H1 (cell line): ENCODE measurements at regions not wholly inside any gene's neighbourhood (a gene's known extent, or its start where the extent isn't known, plus 50 kb on each side); places are given as distances from the start of the nearest gene placed in this dataset.

Experiments
- CTCF ChIA-PET: fragments of 300-600 bp; sonication (Branson Sonifier 250); formaldehyde crosslinking; loops from one replicate; lab custom pipeline; 2021; ENCODE audit not compliant: partially characterized antibody; lab: Charles Lee
- POLR2A ChIA-PET: fragments of 300-600 bp; sonication (Branson Sonifier 250); formaldehyde crosslinking; loops from one replicate; lab custom pipeline; 2021; ENCODE audit warnings: inconsistent platforms; ENCODE audit not compliant: partially characterized antibody; lab: Charles Lee
- DNase-seq, 2 experiments: peaks; one replicate each; pipeline versions ENCODE4 v3.0.0 to v3.0.0-alpha.2; 2010 to 2022; ENCODE audit warnings: low spot score in 2 of 2, low read depth in 1 of 2, mixed read lengths in 1 of 2
- FAIRE-seq: peaks from 2 replicates; lab custom pipeline; 2011; peaks lifted over from hg19 to GRCh38; lab: Jason Lieb, UNC
- H2AFZ ChIP-seq: 2 replicates; pipeline ENCODE4 v1.8.1; 2012; ENCODE audit warnings: low read length, inconsistent platforms
- H2AK5ac ChIP-seq: 2 replicates; pipeline ENCODE4 v1.6.1; 2013; ENCODE audit warnings: low read depth, low read length
- H2BK120ac ChIP-seq: replicated peaks from 2 replicates; pipeline ENCODE3; 2013; ENCODE audit warnings: low read depth, low read length, inconsistent platforms
- H2BK12ac ChIP-seq: 2 replicates; pipeline ENCODE4 v1.6.1; 2013; ENCODE audit warnings: low read depth, low read length
- H2BK15ac ChIP-seq: 2 replicates; pipeline ENCODE4 v1.6.1; 2013; ENCODE audit warnings: low read length
- H2BK20ac ChIP-seq: 2 replicates; pipeline ENCODE4 v1.6.1; 2013; ENCODE audit warnings: low read length
- H2BK5ac ChIP-seq: 2 replicates; pipeline ENCODE4 v1.6.1; 2013; ENCODE audit warnings: low read depth, low read length
- H3K14ac ChIP-seq: 2 replicates; pipeline ENCODE4 v1.6.1; 2013; ENCODE audit warnings: inconsistent platforms; ENCODE audit not compliant: insufficient read length
- H3K18ac ChIP-seq: 2 replicates; pipeline ENCODE4 v1.6.1; 2013; ENCODE audit warnings: low read length; ENCODE audit errors: extremely low read depth
- H3K23ac ChIP-seq: 2 replicates; pipeline ENCODE4 v1.6.1; 2013; ENCODE audit warnings: inconsistent platforms; ENCODE audit not compliant: insufficient read length
- H3K23me2 ChIP-seq: 2 replicates; pipeline ENCODE4 v1.6.1; 2013; ENCODE audit warnings: low read depth, low read length
- H3K27ac ChIP-seq: 2 replicates; pipeline ENCODE4 v1.6.1; 2011; ENCODE audit warnings: low read depth, low read length, inconsistent platforms
- H3K27me3 ChIP-seq, 4 experiments: replicated peaks in 1 of 4; 1 replicate in 1 of 4; 2 replicates in 3 of 4; pipeline versions ENCODE4 v1.6.1 to v1.8.1; 2011 to 2013; ENCODE audit warnings: low read length in 3 of 4, mild to moderate bottlenecking in 3 of 4, inconsistent platforms in 2 of 4, mixed read lengths in 2 of 4, moderate library complexity in 1 of 4; ENCODE audit not compliant: control insufficient read depth in 3 of 4, insufficient read depth in 3 of 4; ENCODE audit errors: extremely low read depth in 1 of 4
- H3K36me3 ChIP-seq, 4 experiments: 2 replicates each; pipeline versions ENCODE4 v1.6.1 to v1.8.1; 2011 to 2013; ENCODE audit warnings: mild to moderate bottlenecking in 4 of 4, low read length in 3 of 4, moderate library complexity in 2 of 4, control low read depth in 1 of 4, inconsistent platforms in 1 of 4; ENCODE audit not compliant: insufficient read depth in 4 of 4, control insufficient read depth in 2 of 4
- H3K4ac ChIP-seq: replicated peaks from 2 replicates; pipeline ENCODE3; 2013; ENCODE audit warnings: low read length, low read depth, mixed read lengths, inconsistent platforms; ENCODE audit not compliant: insufficient read length
- H3K4me1 ChIP-seq, 4 experiments: replicated peaks in 1 of 4; 1 replicate in 1 of 4; 2 replicates in 3 of 4; pipeline versions ENCODE4 v1.6.1 to v1.8.1; 2011 to 2013; ENCODE audit warnings: low read length in 3 of 4, inconsistent platforms in 2 of 4, mixed read lengths in 1 of 4; ENCODE audit not compliant: insufficient read depth in 4 of 4, control insufficient read depth in 3 of 4
- H3K4me2 ChIP-seq, 2 experiments: 2 replicates each; pipeline versions ENCODE4 v1.6.1 to v1.8.1; 2011 to 2013; ENCODE audit warnings: low read depth in 2 of 2, low read length in 2 of 2, control low read depth in 1 of 2, inconsistent platforms in 1 of 2, mild to moderate bottlenecking in 1 of 2; ENCODE audit not compliant: insufficient read depth in 1 of 2
- H3K4me3 ChIP-seq, 4 experiments: fragments of 200-600, 300-600 bp in 1 of 4; sonication (generic), shearing (Covaris generic), sonication (Bioruptor Twin) in 1 of 4; 2 replicates each; pipeline versions ENCODE4 v1.5.1 to v1.8.1; 2011 to 2016; ENCODE audit warnings: low read length in 4 of 4, low read depth in 3 of 4, control low read depth in 2 of 4, inconsistent platforms in 2 of 4, mild to moderate bottlenecking in 2 of 4, mixed read lengths in 1 of 4, moderate library complexity in 1 of 4; ENCODE audit not compliant: insufficient read depth in 2 of 4; ENCODE audit errors: extremely low read depth in 1 of 4
- H3K56ac ChIP-seq: replicated peaks from 2 replicates; pipeline ENCODE3; 2013; ENCODE audit warnings: low read depth, mild to moderate bottlenecking, mixed read lengths, low read length, inconsistent platforms; ENCODE audit not compliant: insufficient read length
- H3K79me1 ChIP-seq: 2 replicates; pipeline ENCODE4 v1.6.1; 2013; ENCODE audit warnings: low read depth, low read length, control low read depth
- H3K79me2 ChIP-seq, 2 experiments: 2 replicates each; pipeline versions ENCODE4 v1.6.1 to v1.8.1; 2012 to 2013; ENCODE audit warnings: low read length in 2 of 2, mild to moderate bottlenecking in 2 of 2, inconsistent platforms in 1 of 2; ENCODE audit not compliant: insufficient read depth in 2 of 2, control insufficient read depth in 1 of 2
- H3K9ac ChIP-seq, 4 experiments: replicated peaks in 1 of 4; 1 replicate in 1 of 4; 2 replicates in 3 of 4; pipeline versions ENCODE4 v1.6.1 to v1.8.1; 2011 to 2013; ENCODE audit warnings: low read depth in 3 of 4, low read length in 3 of 4, control low read depth in 2 of 4, mild to moderate bottlenecking in 2 of 4, moderate library complexity in 2 of 4, inconsistent platforms in 1 of 4; ENCODE audit errors: extremely low read depth in 1 of 4
- H3K9me3 ChIP-seq, 2 experiments: 2 replicates each; pipeline versions ENCODE4 v1.6.1 to v1.8.1; 2012 to 2013; ENCODE audit warnings: mild to moderate bottlenecking in 2 of 2, moderate library complexity in 2 of 2, control low read depth in 1 of 2, inconsistent platforms in 1 of 2, low read depth in 1 of 2, low read length in 1 of 2, mixed read lengths in 1 of 2; ENCODE audit not compliant: insufficient read depth in 2 of 2
- H4K20me1 ChIP-seq, 2 experiments: replicated peaks in 1 of 2; 2 replicates each; pipeline versions ENCODE3 to v1.8.1; 2011 to 2013; ENCODE audit warnings: inconsistent platforms in 2 of 2, low read length in 2 of 2, mild to moderate bottlenecking in 1 of 2; ENCODE audit not compliant: insufficient read depth in 2 of 2, control insufficient read depth in 1 of 2
- H4K5ac ChIP-seq: 2 replicates; pipeline ENCODE4 v1.6.1; 2013; ENCODE audit warnings: low read length, low read depth, mixed read lengths, inconsistent platforms; ENCODE audit not compliant: insufficient read length
- H4K8ac ChIP-seq: 2 replicates; pipeline ENCODE4 v1.8.0; 2013; ENCODE audit warnings: mild to moderate bottlenecking, moderate library complexity, low read length, inconsistent platforms; ENCODE audit not compliant: insufficient read depth; ENCODE audit errors: extremely low read depth
- H4K91ac ChIP-seq: replicated peaks from 2 replicates; pipeline ENCODE3; 2013; ENCODE audit warnings: low read length, mixed read lengths, inconsistent platforms; ENCODE audit not compliant: insufficient read length
- FOSL1 ChIP-seq: IDR thresholded peaks from 2 replicates; pipeline ENCODE4 v1.6.1; 2011; ENCODE audit warnings: mild to moderate bottlenecking, low read depth, low read length, moderate library complexity; ENCODE audit not compliant: insufficient read depth
- SAP30 ChIP-seq: fragments of 300-600 bp; sonication (generic); IDR thresholded peaks from 2 replicates; pipeline ENCODE4 v1.7.1; 2012; ENCODE audit warnings: low read length, moderate library complexity, mild to moderate bottlenecking, inconsistent platforms; ENCODE audit not compliant: insufficient read depth, insufficient replicate concordance
- TEAD4 ChIP-seq: IDR thresholded peaks from 2 replicates; pipeline ENCODE4 v1.6.1; 2012; ENCODE audit warnings: low read depth, low read length, inconsistent platforms, mixed read lengths
- WGBS, 2 experiments: shearing (Covaris generic) in 1 of 2; methylation state at CpG; one replicate each; pipeline versions ENCODE4 v1.1.6 to v1.1.7; 2013 to 2015; ENCODE audit warnings: low lambda C conversion rate in 2 of 2, mixed read lengths in 2 of 2, inconsistent platforms in 1 of 2, low coverage in 1 of 2, missing lambda C conversion rate in 1 of 2; ENCODE audit not compliant: insufficient replicate concordance in 2 of 2, insufficient coverage in 1 of 2, insufficient read length in 1 of 2; ENCODE audit errors: extremely low coverage in 1 of 2, missing lambda C conversion rate in 1 of 2; 5-methylcytosine and 5-hydroxymethylcytosine counted together

GRCh38 chr5:144773628-144774027, 603.0 kb downstream of the KCTD16 start:
- CTCF ChIA-PET, result interaction anchor here (1.3 kb wide), 1 partner anchor 8 kb away, joined by 3 read pairs; no protein-coding TSS in a partner anchor
- POLR2A ChIA-PET, result no interaction called here

More at GRCh38 chr5:144773628-144774027, 603.0 kb downstream of the KCTD16 start:
- H2AFZ ChIP-seq, result no peak overlapping the region
- H3K36me3 ChIP-seq, result no peaks in the 10 kb centered on the region
- H2BK120ac ChIP-seq, result no peak overlapping the region
- H3K56ac ChIP-seq, result no peak overlapping the region
- no peak overlapping the region for H3K18ac ChIP-seq
- H4K5ac ChIP-seq, result no peak overlapping the region
- no peak overlapping the region for H3K9ac ChIP-seq
- no peaks in the 10 kb centered on the region for H3K4me1 ChIP-seq
- no peak overlapping the region for H2BK20ac ChIP-seq
- no peaks in the 10 kb centered on the region for H4K20me1 ChIP-seq
- no peak overlapping the region for H2BK15ac ChIP-seq
- TF ChIP-seq FOSL1 (no peak), TEAD4 (no peak), SAP30 (no peak)
- no peak overlapping the region for H4K91ac ChIP-seq
- 88% methylated on average over 4 of the region's 4 CpGs; no CpG with 5 or more reads in 1 of the 2 experiments for WGBS, 2 experiments
- no peak overlapping the region for H2BK5ac ChIP-seq
- H3K79me1 ChIP-seq, result no peaks in the 10 kb centered on the region
- no peak overlapping the region for H3K4me3 ChIP-seq
- no peak overlapping the region for H3K4me2 ChIP-seq
- no peak overlapping the region for H3K14ac ChIP-seq
- no peaks in the 10 kb centered on the region for H3K27me3 ChIP-seq
- no peaks in the 10 kb centered on the region for H3K9me3 ChIP-seq
- no peaks in the 10 kb centered on the region for H3K79me2 ChIP-seq
- no peak overlapping the region for H3K23ac ChIP-seq
- no peak overlapping the region for H2BK12ac ChIP-seq
- H4K8ac ChIP-seq, result no peak overlapping the region
- H3K27ac ChIP-seq, result no peak overlapping the region
- FAIRE-seq (no peak), DNase-seq (no peak)
- no peak overlapping the region for H3K4ac ChIP-seq
- H3K23me2 ChIP-seq, result no peaks in the 10 kb centered on the region
- H2AK5ac ChIP-seq, result no peak overlapping the region
